Endodermal cell (in vitro differentiated cells): ENCODE measurements at regions not wholly inside any gene's neighbourhood (a gene's known extent, or its start where the extent isn't known, plus 50 kb on each side); places are given as distances from the start of the nearest gene placed in this dataset.
"Not testable (repeated sequence)": the region's sequence is repeated elsewhere in the genome, so short reads cannot be mapped to it uniquely, and the experiment has no call there.

Experiments used
- DNase-seq: peaks from one replicate; pipeline ENCODE4 v3.0.0-alpha.2; 2017
- H3K27ac ChIP-seq: 2 replicates; pipeline ENCODE4 v1.5.1; 2013; ENCODE audit warnings: mild to moderate bottlenecking, low read depth, low read length, moderate library complexity
- H3K27me3 ChIP-seq: 2 replicates; pipeline ENCODE4 v1.6.1; 2013; ENCODE audit warnings: mild to moderate bottlenecking, low read length, moderate library complexity; ENCODE audit not compliant: insufficient read depth, control insufficient read depth, poor library complexity, severe bottlenecking
- H3K36me3 ChIP-seq: 2 replicates; pipeline ENCODE4 v1.7.0; 2013; ENCODE audit warnings: mild to moderate bottlenecking, low read length, moderate library complexity; ENCODE audit not compliant: control insufficient read depth, insufficient read depth
- H3K4me1 ChIP-seq: one replicate; pipeline ENCODE4 v1.7.0; 2013; ENCODE audit warnings: low read length; ENCODE audit not compliant: control insufficient read depth, insufficient read depth
- H3K4me3 ChIP-seq: 2 replicates; pipeline ENCODE4 v1.5.1; 2013; ENCODE audit warnings: mild to moderate bottlenecking, low read length, moderate library complexity
- H3K9ac ChIP-seq: 2 replicates; pipeline ENCODE4 v1.6.1; 2013; ENCODE audit warnings: mild to moderate bottlenecking, low read length, moderate library complexity; ENCODE audit not compliant: poor library complexity, severe bottlenecking; ENCODE audit errors: extremely low read depth
- H3K9me3 ChIP-seq: 2 replicates; pipeline ENCODE4 v1.6.1; 2013; ENCODE audit warnings: mild to moderate bottlenecking, low read length, moderate library complexity; ENCODE audit not compliant: control insufficient read depth
- H3K27ac Mint-ChIP-seq: 2 replicates; pipeline ENCODE4 v1.8.0; 2020; ENCODE audit warnings: mixed read lengths
- H3K27me3 Mint-ChIP-seq: 2 replicates; pipeline ENCODE4 v1.8.0; 2021; ENCODE audit warnings: mild to moderate bottlenecking, mixed read lengths; ENCODE audit not compliant: insufficient read depth
- H3K36me3 Mint-ChIP-seq: 2 replicates; pipeline ENCODE4 v1.8.0; 2020; ENCODE audit warnings: low read depth, mixed read lengths
- H3K4me1 Mint-ChIP-seq: 2 replicates; pipeline ENCODE4 v1.8.0; 2020; ENCODE audit warnings: mixed read lengths
- H3K4me3 Mint-ChIP-seq: 2 replicates; pipeline ENCODE4 v1.8.0; 2020; ENCODE audit warnings: mild to moderate bottlenecking, moderate library complexity, mixed read lengths
- H3K9me3 Mint-ChIP-seq: 2 replicates; pipeline ENCODE4 v1.8.0; 2020; ENCODE audit warnings: mild to moderate bottlenecking, mixed read lengths
- WGBS, 2 experiments: methylation state at CpG; one replicate each; pipeline versions ENCODE4 v1.1.5 to v1.1.7; 2013; ENCODE audit warnings: missing lambda C conversion rate in 2 of 2, mixed read lengths in 1 of 2; ENCODE audit not compliant: insufficient coverage in 1 of 2, insufficient read length in 1 of 2; 5-methylcytosine and 5-hydroxymethylcytosine counted together
- TF ChIP-seq, protein P1 (sequence below): fragments of 200-600 bp; sonication (generic); conservative IDR thresholded peaks from 2 replicates; pipeline ENCODE4 v1.5.0; 2021; ENCODE audit warnings: antibody characterized with exemption, mild to moderate bottlenecking

DNA sequence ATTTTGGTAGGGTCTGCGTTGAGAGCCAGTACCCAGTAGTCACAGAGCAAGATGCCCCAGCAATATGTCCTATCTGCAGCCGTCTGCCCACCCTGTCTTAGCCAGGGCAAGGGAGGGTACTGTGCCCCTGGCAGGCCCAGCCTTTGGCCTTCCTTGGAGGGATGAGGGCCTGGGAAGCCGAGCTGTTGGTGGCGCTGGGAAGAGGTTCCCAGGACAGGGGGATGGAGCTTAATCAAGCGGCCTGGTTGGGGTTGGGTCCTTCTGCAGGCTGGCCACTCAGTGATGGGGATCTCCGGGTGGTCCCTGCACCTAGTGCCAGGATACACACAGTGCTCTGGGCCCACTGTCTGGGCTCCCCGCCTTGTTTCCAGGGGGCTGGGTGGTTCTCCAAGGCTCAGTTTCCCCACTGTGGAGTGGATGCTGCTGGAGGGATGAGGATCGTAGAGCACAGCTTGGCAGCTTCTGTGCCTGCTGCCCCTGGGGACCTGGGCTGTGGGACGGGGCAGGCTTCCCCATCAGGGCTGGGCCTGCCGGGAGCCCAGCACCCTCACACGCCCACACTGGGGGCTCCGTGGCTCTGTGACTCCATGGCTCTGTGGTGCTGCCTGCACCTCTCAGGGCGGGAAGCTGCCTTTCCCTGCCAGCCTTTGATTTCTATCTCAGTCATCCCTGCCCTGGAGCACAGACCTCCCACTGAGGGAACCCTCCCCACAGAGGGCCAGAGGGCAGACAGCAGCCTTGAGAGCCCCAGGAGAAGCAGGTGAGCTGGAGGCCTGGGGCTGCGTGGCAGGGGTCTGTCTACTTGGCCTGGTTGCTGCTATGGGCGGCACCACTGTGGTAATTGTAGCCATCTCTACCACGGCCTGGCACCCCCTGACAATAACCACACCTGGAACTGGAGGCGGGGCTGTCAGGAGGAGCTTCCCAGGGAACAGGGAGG, 357.0 kb downstream of the TMEM121 start:
- H3K27me3 ChIP-seq, result no peaks in the 10 kb centered on the region
- no peaks in the 10 kb centered on the region for H3K4me1 ChIP-seq
- no peaks in the 10 kb centered on the region for H3K27me3 Mint-ChIP-seq
- H3K9me3 ChIP-seq, result no peaks in the 10 kb centered on the region
- H3K36me3 ChIP-seq, result no peaks in the 10 kb centered on the region
- no peak overlapping the region for H3K27ac ChIP-seq
- H3K36me3 Mint-ChIP-seq, result no peaks in the 10 kb centered on the region
- H3K27ac Mint-ChIP-seq, result no peak overlapping the region
- H3K9ac ChIP-seq, result no peak overlapping the region
- 69 to 76% methylated on average over 8 to 17 of the region's 17 CpGs for WGBS, 2 experiments
- no peaks in the 10 kb centered on the region for H3K4me1 Mint-ChIP-seq
- peak; percentile 10 for DNase-seq
- H3K4me3 Mint-ChIP-seq, result no peak overlapping the region
- no peak overlapping the region for H3K4me3 ChIP-seq
- peaks cover 85% of the 10 kb centered on the region for H3K9me3 Mint-ChIP-seq
- TF ChIP-seq, protein P1, sequence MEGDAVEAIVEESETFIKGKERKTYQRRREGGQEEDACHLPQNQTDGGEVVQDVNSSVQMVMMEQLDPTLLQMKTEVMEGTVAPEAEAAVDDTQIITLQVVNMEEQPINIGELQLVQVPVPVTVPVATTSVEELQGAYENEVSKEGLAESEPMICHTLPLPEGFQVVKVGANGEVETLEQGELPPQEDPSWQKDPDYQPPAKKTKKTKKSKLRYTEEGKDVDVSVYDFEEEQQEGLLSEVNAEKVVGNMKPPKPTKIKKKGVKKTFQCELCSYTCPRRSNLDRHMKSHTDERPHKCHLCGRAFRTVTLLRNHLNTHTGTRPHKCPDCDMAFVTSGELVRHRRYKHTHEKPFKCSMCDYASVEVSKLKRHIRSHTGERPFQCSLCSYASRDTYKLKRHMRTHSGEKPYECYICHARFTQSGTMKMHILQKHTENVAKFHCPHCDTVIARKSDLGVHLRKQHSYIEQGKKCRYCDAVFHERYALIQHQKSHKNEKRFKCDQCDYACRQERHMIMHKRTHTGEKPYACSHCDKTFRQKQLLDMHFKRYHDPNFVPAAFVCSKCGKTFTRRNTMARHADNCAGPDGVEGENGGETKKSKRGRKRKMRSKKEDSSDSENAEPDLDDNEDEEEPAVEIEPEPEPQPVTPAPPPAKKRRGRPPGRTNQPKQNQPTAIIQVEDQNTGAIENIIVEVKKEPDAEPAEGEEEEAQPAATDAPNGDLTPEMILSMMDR, result no peak

DNA sequence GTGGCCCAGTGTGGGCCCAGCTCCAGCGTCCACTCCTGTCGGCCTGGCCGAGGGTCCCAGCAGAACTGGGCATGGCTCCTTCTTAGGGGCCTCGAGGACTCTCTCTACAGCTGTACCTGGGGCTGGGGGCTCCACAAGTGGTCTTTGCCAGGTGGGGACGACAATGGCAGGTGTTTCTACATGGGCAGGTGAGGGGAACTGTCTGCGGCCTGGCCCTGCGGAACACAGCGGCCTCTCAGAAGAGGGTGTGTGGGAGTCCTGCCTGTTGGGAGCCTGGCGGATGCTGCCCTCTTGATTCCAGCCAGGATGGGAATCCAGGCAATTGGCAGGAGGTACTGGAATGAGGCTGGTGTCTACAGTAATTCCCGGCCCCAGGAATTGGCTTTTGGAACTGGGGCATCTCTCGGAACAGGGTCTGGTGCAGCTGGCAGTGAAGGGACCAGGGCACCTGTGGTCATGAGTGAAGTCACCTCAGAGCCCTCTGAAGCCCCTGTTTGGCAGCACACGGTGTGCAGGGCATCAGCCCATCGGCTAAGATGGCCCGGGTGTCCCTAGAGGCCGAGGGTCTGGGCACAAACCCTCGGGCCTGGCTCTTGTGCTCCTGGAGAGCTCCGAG, 357.9 kb downstream of the TMEM121 start:
- H3K9me3 ChIP-seq, H3K4me1 ChIP-seq, H3K4me3 ChIP-seq, H3K27me3 Mint-ChIP-seq, H3K4me1 Mint-ChIP-seq, H3K27me3 ChIP-seq, H3K27ac Mint-ChIP-seq, H3K36me3 Mint-ChIP-seq, H3K9ac ChIP-seq, H3K4me3 Mint-ChIP-seq, H3K27ac ChIP-seq, H3K36me3 ChIP-seq: not testable (repeated sequence)
- peaks cover 85% of the 10 kb centered on the region for H3K9me3 Mint-ChIP-seq
- DNase-seq, result peak; percentile 11
- 64 to 77% methylated on average over 4 to 15 of the region's 17 CpGs for WGBS, 2 experiments

DNA sequence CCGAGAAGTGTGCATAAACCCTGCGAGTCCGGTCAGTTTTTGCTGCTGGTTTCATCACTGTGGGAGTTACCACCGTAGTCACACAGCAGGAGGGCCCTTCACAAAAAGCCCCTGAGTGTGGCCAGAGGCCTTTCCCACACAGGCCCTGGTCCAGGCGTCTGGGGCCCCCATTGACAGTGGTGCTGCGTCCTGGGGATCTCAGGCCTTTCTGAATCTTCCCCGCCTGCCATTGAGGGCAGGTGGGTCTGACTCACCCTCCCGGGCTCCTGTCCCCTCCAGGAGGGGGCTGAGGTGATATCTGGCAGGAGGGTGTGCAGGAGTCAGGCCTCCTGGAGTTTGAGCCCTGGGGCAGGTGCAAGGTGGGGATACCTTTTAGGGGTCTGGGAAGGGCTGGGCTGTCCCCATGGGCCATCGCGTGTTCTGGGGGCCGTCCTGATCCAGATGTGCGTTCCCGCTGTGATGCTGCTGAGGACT, 358.5 kb downstream of the TMEM121 start:
- Mint-ChIP-seq H3K9me3 (peaks cover 85% of the 10 kb centered on the region), H3K4me3 (no peak overlapping the region), H3K27me3 (no peaks in the 10 kb centered on the region), H3K27ac (no peak overlapping the region), H3K36me3 (no peaks in the 10 kb centered on the region), H3K4me1 (no peaks in the 10 kb centered on the region)
- H3K9me3 ChIP-seq, result peaks cover under 1% of the 10 kb centered on the region
- no peak overlapping the region for H3K27ac ChIP-seq
- TF ChIP-seq, protein P1, result no peak
- H3K36me3 ChIP-seq, result no peaks in the 10 kb centered on the region
- 64 to 75% methylated on average over 13 of the region's 13 CpGs for WGBS, 2 experiments
- H3K4me3 ChIP-seq, result no peak overlapping the region
- H3K27me3 ChIP-seq, result no peaks in the 10 kb centered on the region
- DNase-seq, result peak; percentile 7
- H3K4me1 ChIP-seq, result no peaks in the 10 kb centered on the region
- no peak overlapping the region for H3K9ac ChIP-seq
